ENCODE measurements at regions not wholly inside any gene's neighbourhood (a gene's known extent, or its start where the extent isn't known, plus 50 kb on each side); places are given as distances from the start of the nearest gene placed in this dataset.

GRCh38 chr14:96975116-96975515 lies 177.9 kb downstream of the VRK1 start:
- H3K4me3 ChIP-seq (ENCODE audit: low read depth, low read length), result no peak overlapping the region
- no peak for DNase-seq (ENCODE audit: low read depth)
- in situ Hi-C loops (cut with HindIII; ENCODE audit: low sequenced_read_pairs), result no loop called here
- TF ChIP-seq, protein P1, sequence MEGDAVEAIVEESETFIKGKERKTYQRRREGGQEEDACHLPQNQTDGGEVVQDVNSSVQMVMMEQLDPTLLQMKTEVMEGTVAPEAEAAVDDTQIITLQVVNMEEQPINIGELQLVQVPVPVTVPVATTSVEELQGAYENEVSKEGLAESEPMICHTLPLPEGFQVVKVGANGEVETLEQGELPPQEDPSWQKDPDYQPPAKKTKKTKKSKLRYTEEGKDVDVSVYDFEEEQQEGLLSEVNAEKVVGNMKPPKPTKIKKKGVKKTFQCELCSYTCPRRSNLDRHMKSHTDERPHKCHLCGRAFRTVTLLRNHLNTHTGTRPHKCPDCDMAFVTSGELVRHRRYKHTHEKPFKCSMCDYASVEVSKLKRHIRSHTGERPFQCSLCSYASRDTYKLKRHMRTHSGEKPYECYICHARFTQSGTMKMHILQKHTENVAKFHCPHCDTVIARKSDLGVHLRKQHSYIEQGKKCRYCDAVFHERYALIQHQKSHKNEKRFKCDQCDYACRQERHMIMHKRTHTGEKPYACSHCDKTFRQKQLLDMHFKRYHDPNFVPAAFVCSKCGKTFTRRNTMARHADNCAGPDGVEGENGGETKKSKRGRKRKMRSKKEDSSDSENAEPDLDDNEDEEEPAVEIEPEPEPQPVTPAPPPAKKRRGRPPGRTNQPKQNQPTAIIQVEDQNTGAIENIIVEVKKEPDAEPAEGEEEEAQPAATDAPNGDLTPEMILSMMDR (IDR thresholded peaks at IDR 0.05; ENCODE audit: low read depth, low read length, missing control alignments), result no peak

DNA sequence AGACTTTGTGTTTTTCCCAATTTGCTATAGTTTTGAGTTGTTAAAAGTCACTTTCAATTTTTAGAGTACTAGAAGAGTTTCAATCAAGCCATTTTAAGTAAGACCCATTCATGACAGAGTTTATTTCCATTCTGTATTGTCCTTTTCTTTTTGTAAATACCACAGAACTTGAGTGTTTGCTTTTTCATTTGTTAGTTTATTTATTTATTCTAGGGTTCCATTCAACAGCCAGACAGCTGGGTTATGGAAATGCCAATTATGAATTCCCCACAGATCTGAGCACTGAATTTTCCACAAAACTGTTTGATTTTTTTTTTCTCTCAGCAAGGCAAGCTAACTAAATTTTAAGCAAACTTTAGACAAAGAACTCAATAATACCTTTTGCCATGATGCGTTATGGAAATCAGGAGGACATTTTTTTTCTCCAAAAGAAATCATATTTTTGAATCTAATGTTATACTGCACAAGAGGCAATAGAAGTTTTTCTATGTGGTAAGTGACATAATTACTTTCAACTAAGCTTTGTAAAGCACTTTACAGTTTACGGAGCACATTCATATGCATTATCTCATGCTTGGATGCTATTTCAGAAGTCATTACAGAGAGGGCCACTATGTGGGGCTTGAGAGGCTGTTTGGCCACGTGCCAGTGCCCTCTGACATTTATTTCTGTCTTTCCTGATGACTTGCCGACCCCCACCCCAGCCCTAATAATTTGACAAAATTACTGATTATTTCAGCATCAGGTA lies 181.5 kb downstream of the VRK1 start:
- no peak for DNase-seq (ENCODE audit: low read depth)
- TF ChIP-seq, protein P1 (IDR thresholded peaks at IDR 0.05; ENCODE audit: low read depth, low read length, missing control alignments), result no peak
- in situ Hi-C loops (cut with HindIII; ENCODE audit: low sequenced_read_pairs), result no loop called here
- H3K4me3 ChIP-seq (ENCODE audit: low read depth, low read length), result no peak overlapping the region

DNA sequence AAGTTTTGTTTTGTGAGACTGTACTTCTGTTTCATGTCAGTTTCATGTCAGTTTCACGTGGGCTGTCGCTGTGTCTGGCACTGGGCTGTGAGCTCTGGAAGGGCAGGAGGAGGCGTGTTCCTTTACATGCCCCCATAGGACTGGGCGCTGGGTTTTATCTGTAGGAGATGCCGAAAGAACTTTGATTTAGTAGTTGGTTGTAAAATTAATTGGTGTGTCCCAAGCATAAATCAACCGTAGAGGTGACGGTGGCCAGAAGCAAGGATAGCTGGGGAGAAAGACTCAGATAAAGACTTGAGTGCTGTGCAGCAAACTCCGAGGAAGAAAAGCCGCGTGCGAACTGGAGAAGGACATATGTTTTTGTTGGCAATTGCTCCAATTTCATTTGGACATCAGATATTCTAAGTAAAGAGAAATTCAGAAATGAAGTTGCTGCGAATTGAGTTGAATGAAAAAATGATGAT lies 182.5 kb downstream of the VRK1 start:
- in situ Hi-C loops (cut with HindIII; ENCODE audit: low sequenced_read_pairs), result no loop called here
- H3K4me3 ChIP-seq (ENCODE audit: low read depth, low read length), result no peak overlapping the region
- TF ChIP-seq, protein P1 (IDR thresholded peaks at IDR 0.05; ENCODE audit: low read depth, low read length, missing control alignments), result no peak
- no peak for DNase-seq (ENCODE audit: low read depth)

- DNase-seq (ENCODE audit: low read depth), result no peak
- TF ChIP-seq, protein P1 (IDR thresholded peaks at IDR 0.05; ENCODE audit: low read depth, low read length, missing control alignments), result no peak
- H3K4me3 ChIP-seq (ENCODE audit: low read depth, low read length), result no peak overlapping the region
- in situ Hi-C loops (cut with HindIII; ENCODE audit: low sequenced_read_pairs), result no loop called here
Measured at GRCh38 chr14:96980835-96981234, 183.7 kb downstream of the VRK1 start.

GRCh38 chr14:96986256-96987085 lies 189.3 kb downstream of the VRK1 start:
- DNase-seq (ENCODE audit: low read depth), result no peak
- in situ Hi-C loops (cut with HindIII; ENCODE audit: low sequenced_read_pairs), result no loop called here
- TF ChIP-seq, protein P1 (IDR thresholded peaks at IDR 0.05; ENCODE audit: low read depth, low read length, missing control alignments), result no peak
- no peak overlapping the region for H3K4me3 ChIP-seq (ENCODE audit: low read depth, low read length)

DNA sequence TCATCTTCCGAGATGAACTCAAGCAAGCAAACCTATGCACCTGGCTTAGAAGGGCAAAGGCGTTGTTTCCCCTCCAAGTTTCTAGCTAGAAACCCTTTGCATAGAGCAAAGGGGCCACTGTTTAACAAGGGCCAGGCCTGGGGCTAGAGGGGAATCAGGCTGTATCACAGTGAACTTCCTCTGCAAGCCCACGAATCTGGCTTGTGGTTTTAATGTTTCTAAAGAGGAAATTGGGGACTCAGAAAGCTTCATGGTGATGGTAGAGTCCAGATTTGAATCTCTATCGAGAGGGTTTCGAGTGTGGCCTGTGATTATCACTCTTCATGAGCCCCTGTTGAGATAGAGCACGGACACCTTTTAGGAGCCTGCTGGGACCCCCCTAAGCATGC lies 189.9 kb downstream of the VRK1 start:
- no peak overlapping the region for H3K4me3 ChIP-seq (ENCODE audit: low read depth, low read length)
- in situ Hi-C loops (cut with HindIII; ENCODE audit: low sequenced_read_pairs), result no loop called here
- DNase-seq (ENCODE audit: low read depth), result no peak
- TF ChIP-seq, protein P1 (IDR thresholded peaks at IDR 0.05; ENCODE audit: low read depth, low read length, missing control alignments), result no peak
